Peyer's patch (tissue), 4 donors: ENCODE measurements at regions not wholly inside any gene's neighbourhood (a gene's known extent, or its start where the extent isn't known, plus 50 kb on each side); places are given as distances from the start of the nearest gene placed in this dataset.

Source experiments
- DNase-seq, 3 donors: peaks; one replicate each; pipeline ENCODE4 v3.0.0-alpha.2; 2017 to 2019
- H3K27ac ChIP-seq, 4 donors: fragments of 200-600 bp; sonication (generic); one replicate each; pipeline ENCODE4 v1.5.1; 2016 to 2019
- H3K27me3 ChIP-seq, 2 donors: fragments of 200-600 bp; sonication (generic); one replicate each; pipeline ENCODE4 v1.5.1; 2019
- H3K36me3 ChIP-seq, 3 donors: fragments of 200-600 bp; sonication (generic); one replicate each; pipeline ENCODE4 v1.5.1; 2016 to 2019
- H3K4me1 ChIP-seq, 4 donors: fragments of 200-600 bp; sonication (generic); one replicate each; pipeline ENCODE4 v1.5.1; 2016 to 2019
- H3K4me3 ChIP-seq, 4 donors: fragments of 200-600 bp; sonication (generic); 1 replicate in 3 of 4; 2 replicates in 1 of 4; pipeline ENCODE4 v1.5.1; 2016 to 2019; ENCODE audit warnings: mild to moderate bottlenecking in 1 of 4
- H3K9me3 ChIP-seq, 4 donors: fragments of 200-600 bp; sonication (generic); one replicate each; pipeline ENCODE4 v1.5.1; 2016 to 2019; ENCODE audit warnings: mild to moderate bottlenecking in 1 of 4
- POLR2A ChIP-seq, 2 donors: fragments of 450-650 bp; IDR thresholded peaks; one replicate each; pipeline ENCODE4 v1.5.1; 2017; ENCODE audit warnings: antibody characterized with exemption in 2 of 2, mild to moderate bottlenecking in 2 of 2, moderate library complexity in 2 of 2
- TF ChIP-seq, protein P1 (sequence below), 6 experiments: fragments of 450-650 bp in 4 of 6; fragments of 200-600 bp in 2 of 6; sonication (generic) in 1 of 6; IDR thresholded peaks; one replicate each; pipeline ENCODE4 v1.5.1; 2017 to 2019; ENCODE audit warnings: antibody characterized with exemption in 6 of 6, mild to moderate bottlenecking in 3 of 6, moderate library complexity in 1 of 6

- peaks cover 0 to 6% (median 0%) of the 10 kb centered on the region in 4 donors for H3K9me3 ChIP-seq
- H3K36me3 ChIP-seq, result no peaks in the 10 kb centered on the region
- TF ChIP-seq, protein P1, sequence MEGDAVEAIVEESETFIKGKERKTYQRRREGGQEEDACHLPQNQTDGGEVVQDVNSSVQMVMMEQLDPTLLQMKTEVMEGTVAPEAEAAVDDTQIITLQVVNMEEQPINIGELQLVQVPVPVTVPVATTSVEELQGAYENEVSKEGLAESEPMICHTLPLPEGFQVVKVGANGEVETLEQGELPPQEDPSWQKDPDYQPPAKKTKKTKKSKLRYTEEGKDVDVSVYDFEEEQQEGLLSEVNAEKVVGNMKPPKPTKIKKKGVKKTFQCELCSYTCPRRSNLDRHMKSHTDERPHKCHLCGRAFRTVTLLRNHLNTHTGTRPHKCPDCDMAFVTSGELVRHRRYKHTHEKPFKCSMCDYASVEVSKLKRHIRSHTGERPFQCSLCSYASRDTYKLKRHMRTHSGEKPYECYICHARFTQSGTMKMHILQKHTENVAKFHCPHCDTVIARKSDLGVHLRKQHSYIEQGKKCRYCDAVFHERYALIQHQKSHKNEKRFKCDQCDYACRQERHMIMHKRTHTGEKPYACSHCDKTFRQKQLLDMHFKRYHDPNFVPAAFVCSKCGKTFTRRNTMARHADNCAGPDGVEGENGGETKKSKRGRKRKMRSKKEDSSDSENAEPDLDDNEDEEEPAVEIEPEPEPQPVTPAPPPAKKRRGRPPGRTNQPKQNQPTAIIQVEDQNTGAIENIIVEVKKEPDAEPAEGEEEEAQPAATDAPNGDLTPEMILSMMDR (IDR thresholded peaks at IDR 0.05), result no peak
- no peak for TF ChIP-seq POLR2A (IDR thresholded peaks at IDR 0.05)
- no peaks in the 10 kb centered on the region for H3K4me1 ChIP-seq
- H3K4me3 ChIP-seq, result no peak overlapping the region
- no peaks in the 10 kb centered on the region for H3K27me3 ChIP-seq
- no peak for DNase-seq
- no peak overlapping the region for H3K27ac ChIP-seq
Observed at GRCh38 chr4:20196476-20196875, 55.2 kb upstream of the SLIT2 start.

GRCh38 chr4:20195071-20195885 is 56.4 kb upstream of the SLIT2 start:
- H3K4me3 ChIP-seq, result no peak overlapping the region
- no peaks in the 10 kb centered on the region for H3K27me3 ChIP-seq
- no peaks in the 10 kb centered on the region for H3K36me3 ChIP-seq
- TF ChIP-seq, protein P1 (IDR thresholded peaks at IDR 0.05), result no peak
- TF ChIP-seq POLR2A (IDR thresholded peaks at IDR 0.05), result no peak
- H3K9me3 ChIP-seq, result peaks cover 0 to 6% (median 1%) of the 10 kb centered on the region in 4 donors
- H3K27ac ChIP-seq, result no peak overlapping the region
- H3K4me1 ChIP-seq, result no peaks in the 10 kb centered on the region
- DNase-seq, result no peak

- no peaks in the 10 kb centered on the region for H3K27me3 ChIP-seq
- H3K4me1 ChIP-seq, result no peaks in the 10 kb centered on the region
- no peaks in the 10 kb centered on the region for H3K36me3 ChIP-seq
- H3K9me3 ChIP-seq, result peaks cover 0 to 6% (median 1%) of the 10 kb centered on the region in 4 donors
- no peak overlapping the region for H3K27ac ChIP-seq
- no peak for TF ChIP-seq POLR2A (IDR thresholded peaks at IDR 0.05)
- TF ChIP-seq, protein P1 (IDR thresholded peaks at IDR 0.05), result no peak
- no peak for DNase-seq
- H3K4me3 ChIP-seq, result no peak overlapping the region
Observed at GRCh38 chr4:20194123-20195013, 57.3 kb upstream of the SLIT2 start.

- Histone ChIP-seq H3K36me3 (no peaks in the 10 kb centered on the region), H3K4me1 (no peaks in the 10 kb centered on the region), H3K9me3 (peaks cover 0 to 6% (median 1%) of the 10 kb centered on the region in 4 donors), H3K27me3 (no peaks in the 10 kb centered on the region), H3K27ac (peak overlapping the region in 1 of 4 donors; percentile 20), H3K4me3 (no peak overlapping the region)
- no peak for DNase-seq
- TF ChIP-seq, protein P1 (IDR thresholded peaks at IDR 0.05), result no peak
- TF ChIP-seq POLR2A (IDR thresholded peaks at IDR 0.05), result no peak
Observed at GRCh38 chr4:20193141-20193936, 58.4 kb upstream of the SLIT2 start.

DNA sequence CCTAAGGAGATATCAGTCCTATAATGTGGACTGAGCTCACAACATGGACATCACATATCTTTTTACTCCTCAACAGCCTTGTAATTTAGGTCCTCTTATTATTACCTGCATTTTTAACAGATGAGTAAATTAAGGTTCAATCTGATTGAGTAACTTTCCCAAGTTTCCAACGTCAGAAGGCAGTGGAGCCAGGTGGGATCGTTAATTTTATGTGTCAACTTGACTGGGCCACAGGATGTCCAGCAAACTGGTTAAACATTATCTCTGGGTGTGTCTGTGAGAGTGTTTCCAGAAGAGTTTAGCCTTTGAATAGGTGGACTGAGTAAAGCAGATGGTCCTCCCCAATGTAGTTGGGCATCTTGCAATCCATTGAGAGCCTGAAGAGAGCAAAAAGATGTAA is 59.0 kb upstream of the SLIT2 start:
- no peaks in the 10 kb centered on the region for H3K36me3 ChIP-seq
- H3K4me1 ChIP-seq, result no peaks in the 10 kb centered on the region
- H3K27ac ChIP-seq, result no peak overlapping the region
- H3K27me3 ChIP-seq, result no peaks in the 10 kb centered on the region
- H3K4me3 ChIP-seq, result no peak overlapping the region
- TF ChIP-seq POLR2A (IDR thresholded peaks at IDR 0.05), result no peak
- TF ChIP-seq, protein P1 (IDR thresholded peaks at IDR 0.05), result no peak
- no peak for DNase-seq
- peaks cover 0 to 6% (median 1%) of the 10 kb centered on the region in 4 donors for H3K9me3 ChIP-seq
